Muscle of back (tissue), 3 donors: ENCODE measurements at regions not wholly inside any gene's neighbourhood (a gene's known extent, or its start where the extent isn't known, plus 50 kb on each side); places are given as distances from the start of the nearest gene placed in this dataset.

Source experiments
- DNase-seq, 3 donors: peaks; one replicate each; pipeline versions ENCODE4 v3.0.0 to v3.0.0-alpha.2; 2013

DNA sequence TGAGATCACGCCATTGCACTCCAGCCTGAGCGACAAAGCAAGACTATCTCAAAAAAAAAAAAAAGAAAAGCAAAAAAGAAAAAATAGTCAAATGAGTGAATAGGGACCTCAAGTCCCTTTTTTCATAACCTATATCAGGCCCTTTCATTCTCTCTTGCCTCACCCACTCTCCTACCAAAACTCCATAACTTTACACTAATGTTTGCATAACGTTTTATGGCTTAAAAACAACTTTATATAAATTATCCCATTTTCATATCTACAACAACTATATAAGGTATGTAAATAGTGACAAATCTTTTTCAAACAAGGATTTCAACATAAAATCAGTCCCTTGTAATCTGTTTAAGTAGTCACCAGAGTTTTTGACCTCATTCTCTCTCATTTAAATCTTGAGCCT lies 56.9 kb upstream of the PIP5K1B start:
- no peak for DNase-seq

DNA sequence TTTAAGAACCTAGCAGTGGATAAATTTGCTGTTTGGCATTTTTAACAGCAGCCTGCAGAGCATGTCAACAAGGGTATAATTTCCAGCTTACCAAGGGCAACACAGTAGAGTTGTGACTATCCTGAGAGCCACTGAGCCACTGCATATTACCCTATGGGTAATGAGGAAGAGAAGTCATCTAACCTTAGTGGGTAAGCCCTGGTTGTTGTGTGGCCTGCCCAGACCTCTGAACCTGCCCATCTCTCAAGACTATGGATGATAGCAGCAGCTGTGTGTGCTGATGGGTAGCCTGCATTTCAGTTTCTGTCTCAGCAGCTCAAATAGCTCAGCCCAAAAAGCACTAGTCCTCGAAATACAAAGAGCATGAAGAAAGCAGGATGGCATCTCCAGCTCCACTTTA lies 56.1 kb upstream of the PIP5K1B start:
- DNase-seq = no peak

DNA sequence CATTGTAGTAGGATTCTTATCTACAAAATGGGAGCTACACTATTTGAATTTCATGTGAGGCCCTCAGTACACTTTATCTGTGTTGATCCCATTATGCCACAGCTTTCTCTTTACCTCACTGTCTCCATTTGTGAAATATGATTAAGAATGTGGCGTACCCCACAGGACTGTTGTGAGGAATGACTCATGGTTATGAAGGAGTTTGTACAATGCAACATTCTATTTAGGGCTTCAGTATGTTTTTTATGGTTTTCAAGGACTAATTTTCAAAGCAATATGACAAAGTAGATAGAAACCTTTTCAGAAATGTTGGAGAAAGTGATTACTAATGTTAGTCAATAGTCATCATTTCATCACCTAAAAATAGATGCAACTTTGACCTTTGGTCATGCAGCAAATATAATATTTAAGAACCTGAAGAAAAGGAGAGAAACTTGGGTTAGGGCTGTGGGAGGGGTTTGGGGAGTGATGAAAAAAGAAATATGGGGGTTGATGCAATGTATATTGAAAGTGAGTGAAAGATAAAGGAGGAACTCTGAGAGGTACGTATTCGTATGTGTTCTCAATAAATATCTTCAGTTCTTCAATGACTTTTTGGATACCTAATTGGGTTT lies 53.7 kb upstream of the PIP5K1B start:
- DNase-seq = no peak

DNA sequence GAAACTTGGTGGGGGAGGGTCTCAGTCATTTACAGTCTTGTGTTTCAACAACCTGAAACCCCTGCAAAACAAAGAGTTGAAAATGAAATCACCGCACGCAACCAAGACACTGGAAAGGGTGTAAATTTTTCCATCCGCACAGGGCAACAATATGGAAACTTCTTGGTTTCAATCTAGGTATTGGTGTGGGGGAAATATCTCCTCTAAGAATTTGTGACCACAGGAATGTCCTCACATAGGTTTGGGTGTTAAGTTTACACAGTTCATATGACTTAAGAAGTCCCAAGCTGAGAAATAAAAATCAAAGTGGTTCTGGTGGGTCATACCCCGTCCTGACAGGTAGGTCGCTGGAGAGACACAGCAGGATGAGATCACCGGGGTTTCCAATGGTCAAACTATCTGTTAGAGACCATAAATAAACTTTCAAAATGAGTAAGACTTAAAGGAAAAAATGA lies 51.9 kb upstream of the PIP5K1B start:
- DNase-seq = no peak

DNA sequence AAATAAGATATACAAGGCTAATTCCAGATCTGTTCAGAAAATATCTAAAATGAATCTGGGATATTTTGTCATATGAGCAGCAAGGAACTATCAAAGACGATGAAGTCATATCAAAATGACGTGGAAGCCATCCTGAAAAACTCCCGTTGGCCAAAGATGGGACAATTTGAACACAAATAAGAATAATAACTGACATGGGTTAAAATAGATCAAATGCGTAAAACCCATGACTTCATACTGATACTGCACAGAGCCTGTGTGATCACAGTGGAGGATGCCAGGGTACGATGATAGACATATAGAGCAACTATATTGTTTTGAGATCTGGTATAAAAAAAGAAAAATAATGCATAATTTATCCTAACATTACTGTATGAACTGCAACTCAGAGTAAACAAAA lies 51.0 kb upstream of the PIP5K1B start:
- DNase-seq = no peak
